Effector memory CD8-positive, alpha-beta T cell (primary cell): ENCODE measurements at regions not wholly inside any gene's neighbourhood (a gene's known extent, or its start where the extent isn't known, plus 50 kb on each side); places are given as distances from the start of the nearest gene placed in this dataset.

Experiments used
- ATAC-seq: fragments of 150-1000 bp; cut with Tn5 transposase; replicated peaks from 2 replicates; pipeline ENCODE4 v1.10.0; 2021; ENCODE audit warnings: mild to moderate bottlenecking, moderate library complexity
- DNase-seq, 3 experiments: peaks; one replicate each; pipeline ENCODE4 v3.0.0; 2021
- H3K27ac Mint-ChIP-seq, 2 donors: one replicate each; pipeline ENCODE4 v1.8.0; 2022; ENCODE audit warnings: mild to moderate bottlenecking in 2 of 2, mixed read lengths in 2 of 2, moderate library complexity in 2 of 2
- H3K27me3 Mint-ChIP-seq, 2 donors: one replicate each; pipeline ENCODE4 v1.8.0; 2022; ENCODE audit warnings: mixed read lengths in 2 of 2
- H3K36me3 Mint-ChIP-seq: one replicate; pipeline ENCODE4 v1.8.0; 2022; ENCODE audit warnings: mild to moderate bottlenecking, moderate library complexity, mixed read lengths; ENCODE audit not compliant: insufficient read depth
- H3K4me1 Mint-ChIP-seq, 2 donors: one replicate each; pipeline ENCODE4 v1.8.0; 2022; ENCODE audit warnings: low read depth in 2 of 2, mixed read lengths in 2 of 2
- H3K4me3 Mint-ChIP-seq, 2 donors: one replicate each; pipeline ENCODE4 v1.8.0; 2022; ENCODE audit warnings: mild to moderate bottlenecking in 2 of 2, mixed read lengths in 2 of 2, moderate library complexity in 2 of 2
- H3K9me3 Mint-ChIP-seq, 2 donors: one replicate each; pipeline ENCODE4 v1.8.0; 2022; ENCODE audit warnings: mixed read lengths in 2 of 2

GRCh38 chr7:46131916-46132795 is 211.1 kb upstream of the IGFBP3 start:
- H3K27me3 Mint-ChIP-seq = no peaks in the 10 kb centered on the region
- ATAC-seq (no peak), DNase-seq (no peak)
- H3K27ac Mint-ChIP-seq = no peak overlapping the region
- H3K4me3 Mint-ChIP-seq = no peak overlapping the region
- H3K36me3 Mint-ChIP-seq = no peaks in the 10 kb centered on the region
- no peaks in the 10 kb centered on the region for H3K4me1 Mint-ChIP-seq
- H3K9me3 Mint-ChIP-seq = no peaks in the 10 kb centered on the region

DNA sequence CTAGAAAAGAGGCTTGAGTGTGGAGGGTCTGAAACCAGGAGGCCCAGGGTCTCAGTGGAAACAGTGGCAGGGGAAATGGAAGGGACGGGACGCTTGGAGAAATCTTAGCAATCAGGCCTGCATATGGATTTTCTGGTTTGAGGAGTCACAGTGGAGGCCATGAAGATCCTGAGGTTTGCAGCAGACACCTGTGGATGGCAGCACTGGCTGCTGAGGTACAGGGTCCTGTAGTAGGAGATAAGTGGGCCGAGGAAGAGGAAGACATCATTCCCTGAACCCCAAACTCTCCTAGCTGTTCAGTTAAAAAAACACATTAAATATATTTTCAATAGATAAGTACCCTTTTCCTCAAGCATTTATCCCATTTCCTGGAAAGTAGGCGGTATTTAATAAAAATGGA is 208.8 kb upstream of the IGFBP3 start:
- Mint-ChIP-seq H3K9me3 (no peaks in the 10 kb centered on the region), H3K36me3 (no peaks in the 10 kb centered on the region), H3K27me3 (no peaks in the 10 kb centered on the region), H3K4me1 (no peaks in the 10 kb centered on the region), H3K4me3 (no peak overlapping the region), H3K27ac (no peak overlapping the region)
- DNase-seq (no peak), ATAC-seq (no peak)

DNA sequence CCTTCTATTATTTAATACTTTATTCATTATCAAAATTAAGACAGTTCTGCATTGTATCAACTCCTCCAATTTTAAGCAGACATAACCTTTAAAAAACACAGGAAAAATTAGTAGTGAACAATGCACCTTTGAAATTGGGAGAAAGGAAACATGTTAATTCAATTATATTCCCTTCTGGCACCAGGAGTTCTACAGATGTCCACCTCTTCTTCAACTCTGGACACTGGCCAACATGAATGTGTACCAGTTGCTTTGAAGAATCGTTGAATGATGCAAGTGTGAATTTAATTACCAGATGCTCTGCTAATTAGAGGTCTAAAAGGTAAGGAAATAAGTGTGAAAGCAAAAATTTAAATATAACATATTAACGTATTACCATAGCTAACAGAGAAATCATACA is 206.7 kb upstream of the IGFBP3 start:
- H3K27ac Mint-ChIP-seq = no peak overlapping the region

GRCh38 chr7:46126675-46127300 is 205.7 kb upstream of the IGFBP3 start:
- Mint-ChIP-seq H3K27me3 (no peaks in the 10 kb centered on the region), H3K9me3 (peaks cover 0 to 10% of the 10 kb centered on the region in 2 donors), H3K27ac (no peak overlapping the region), H3K4me1 (no peaks in the 10 kb centered on the region), H3K4me3 (no peak overlapping the region), H3K36me3 (no peaks in the 10 kb centered on the region)
- ATAC-seq (no peak), DNase-seq (no peak)

More for the DNA sequence above, 206.7 kb upstream of the IGFBP3 start:
- Mint-ChIP-seq H3K4me3 (no peak overlapping the region), H3K4me1 (no peaks in the 10 kb centered on the region), H3K27me3 (no peaks in the 10 kb centered on the region), H3K9me3 (peaks cover 0 to 10% of the 10 kb centered on the region in 2 donors), H3K36me3 (no peaks in the 10 kb centered on the region)
- ATAC-seq (no peak), DNase-seq (no peak)

DNA sequence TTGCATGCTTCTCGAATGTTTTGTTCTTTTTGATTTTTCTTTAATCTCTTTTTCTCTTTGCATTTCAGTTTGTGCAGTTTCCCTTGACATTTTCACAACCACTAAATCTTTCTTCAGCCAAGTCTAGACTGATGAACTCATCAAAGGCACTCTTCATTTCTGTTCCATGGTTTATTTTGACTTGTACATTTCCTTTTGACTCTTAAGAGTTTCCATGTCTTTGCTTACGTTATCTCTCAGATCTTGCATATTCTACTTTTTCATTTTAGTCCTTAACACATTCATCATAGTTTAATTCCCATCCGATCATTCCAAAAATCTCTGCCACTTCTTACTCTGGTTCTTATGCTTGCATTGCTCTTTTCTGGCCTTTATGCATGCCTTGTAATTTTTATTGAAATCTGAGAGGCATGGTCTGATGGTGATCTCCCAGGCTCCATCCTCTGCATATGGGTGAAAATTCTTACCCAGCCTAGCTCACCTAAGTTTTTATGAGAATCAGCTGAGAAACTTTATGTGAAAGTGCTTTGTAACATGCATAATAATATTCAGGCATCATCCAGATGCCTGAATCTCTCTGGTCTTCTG is 202.8 kb upstream of the IGFBP3 start:
- Mint-ChIP-seq H3K9me3 (peaks cover 0 to 10% of the 10 kb centered on the region in 2 donors), H3K27ac (no peak overlapping the region), H3K27me3 (no peaks in the 10 kb centered on the region), H3K36me3 (no peaks in the 10 kb centered on the region), H3K4me1 (no peaks in the 10 kb centered on the region), H3K4me3 (no peak overlapping the region)
- ATAC-seq = no peak
- DNase-seq = no peak

GRCh38 chr7:46115410-46115809 is 194.3 kb upstream of the IGFBP3 start:
- no peak for ATAC-seq

GRCh38 chr7:46109437-46109836 is 188.4 kb upstream of the IGFBP3 start:
- no peaks in the 10 kb centered on the region for H3K27me3 Mint-ChIP-seq
- H3K27ac Mint-ChIP-seq = no peak overlapping the region
- H3K4me3 Mint-ChIP-seq = no peak overlapping the region
- H3K9me3 Mint-ChIP-seq = peaks cover 0 to 4% of the 10 kb centered on the region in 2 donors
- DNase-seq = no peak
- no peaks in the 10 kb centered on the region for H3K36me3 Mint-ChIP-seq
- no peaks in the 10 kb centered on the region for H3K4me1 Mint-ChIP-seq
- no peak for ATAC-seq

More at GRCh38 chr7:46115410-46115809, 194.3 kb upstream of the IGFBP3 start:
- no peak for DNase-seq
- no peak overlapping the region for H3K4me3 Mint-ChIP-seq
- no peak overlapping the region for H3K27ac Mint-ChIP-seq
- no peaks in the 10 kb centered on the region for H3K4me1 Mint-ChIP-seq
- H3K36me3 Mint-ChIP-seq = no peaks in the 10 kb centered on the region
- no peaks in the 10 kb centered on the region for H3K27me3 Mint-ChIP-seq
- H3K9me3 Mint-ChIP-seq = no peaks in the 10 kb centered on the region

GRCh38 chr7:46108272-46108671 is 187.2 kb upstream of the IGFBP3 start:
- H3K36me3 Mint-ChIP-seq = no peaks in the 10 kb centered on the region
- H3K4me1 Mint-ChIP-seq = no peaks in the 10 kb centered on the region
- no peaks in the 10 kb centered on the region for H3K27me3 Mint-ChIP-seq

DNA sequence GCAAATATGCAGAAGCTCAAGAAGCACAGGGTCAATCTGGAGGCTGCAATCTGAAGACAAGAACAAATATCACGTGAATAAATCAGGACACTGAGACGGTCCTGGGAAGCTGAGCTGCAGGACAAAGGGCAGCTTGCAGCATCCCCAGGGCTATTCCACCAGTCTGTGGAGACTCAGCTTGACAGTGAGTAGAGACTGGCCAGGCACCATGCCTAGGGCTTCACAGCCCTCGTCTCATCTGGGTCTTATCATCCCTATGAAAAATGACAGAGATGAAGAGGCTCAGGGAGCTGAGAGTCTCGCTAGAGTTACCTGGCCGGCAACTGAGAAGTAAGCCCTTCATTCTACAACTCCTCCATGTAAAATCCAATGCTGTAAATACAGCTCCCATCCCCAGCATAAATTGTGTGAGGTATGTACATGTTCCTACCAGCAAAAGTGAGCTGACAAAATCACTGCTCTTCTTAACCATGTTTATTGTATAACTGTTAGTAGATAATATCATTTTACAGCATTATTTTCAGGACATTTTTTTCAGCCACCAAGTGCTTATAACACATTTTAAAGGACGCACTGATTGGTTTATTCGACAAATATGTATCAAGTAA is 186.6 kb upstream of the IGFBP3 start:
- Mint-ChIP-seq H3K27ac (no peak overlapping the region), H3K4me1 (no peaks in the 10 kb centered on the region), H3K27me3 (no peaks in the 10 kb centered on the region), H3K36me3 (no peaks in the 10 kb centered on the region), H3K9me3 (peaks cover 0 to 4% of the 10 kb centered on the region in 2 donors), H3K4me3 (no peak overlapping the region)
- ATAC-seq (no peak), DNase-seq (no peak)

More at GRCh38 chr7:46108272-46108671, 187.2 kb upstream of the IGFBP3 start:
- Mint-ChIP-seq H3K27ac (no peak overlapping the region), H3K9me3 (peaks cover 0 to 4% of the 10 kb centered on the region in 2 donors), H3K4me3 (no peak overlapping the region)
- DNase-seq = no peak
- ATAC-seq = no peak

DNA sequence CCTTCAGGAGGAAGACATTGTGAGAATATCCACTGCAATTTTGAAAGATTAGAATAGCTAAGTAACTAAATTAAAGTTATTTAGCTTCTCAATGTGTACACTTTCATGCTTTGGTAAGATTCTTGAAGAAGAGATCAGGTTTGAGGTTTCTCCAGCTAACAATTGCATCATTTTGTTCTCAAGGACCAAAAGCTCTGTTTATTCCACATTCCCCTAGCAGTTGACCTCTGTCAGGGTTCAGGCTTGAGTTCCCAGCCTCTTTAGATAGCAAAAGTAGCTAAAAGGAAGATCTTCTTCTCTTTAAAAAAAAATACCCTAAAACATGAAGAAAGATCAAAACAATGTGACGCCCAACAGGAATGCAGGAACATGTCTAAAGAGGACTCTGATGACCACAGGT is 179.4 kb upstream of the IGFBP3 start:
- no peak for ATAC-seq
- Mint-ChIP-seq H3K27ac (no peak overlapping the region), H3K36me3 (no peaks in the 10 kb centered on the region), H3K27me3 (no peaks in the 10 kb centered on the region), H3K4me3 (no peak overlapping the region), H3K4me1 (no peaks in the 10 kb centered on the region), H3K9me3 (no peaks in the 10 kb centered on the region)
- DNase-seq = no peak

DNA sequence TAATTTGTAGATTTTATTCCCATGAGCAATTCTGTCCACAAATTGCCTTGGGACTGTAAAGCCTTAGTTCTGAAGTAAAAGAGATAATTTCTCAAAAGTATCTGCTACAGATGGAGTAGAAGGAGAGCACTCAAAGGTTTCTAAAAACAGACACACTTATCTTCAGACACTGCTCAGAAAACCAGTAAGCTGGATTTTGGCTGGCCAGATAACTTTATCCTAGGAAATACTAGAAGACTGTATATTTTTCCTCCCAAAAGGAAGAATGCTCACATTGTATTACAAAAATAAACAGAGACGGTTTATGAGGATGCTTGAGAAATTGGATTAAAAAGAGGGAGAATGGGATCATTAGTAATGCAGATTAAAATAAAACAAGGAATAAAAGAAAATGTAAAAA is 178.0 kb upstream of the IGFBP3 start:
- H3K4me1 Mint-ChIP-seq = no peaks in the 10 kb centered on the region
- H3K27me3 Mint-ChIP-seq = no peaks in the 10 kb centered on the region
- H3K36me3 Mint-ChIP-seq = no peaks in the 10 kb centered on the region
- no peaks in the 10 kb centered on the region for H3K9me3 Mint-ChIP-seq
- no peak for DNase-seq
- H3K4me3 Mint-ChIP-seq = no peak overlapping the region
- ATAC-seq = no peak
- no peak overlapping the region for H3K27ac Mint-ChIP-seq

DNA sequence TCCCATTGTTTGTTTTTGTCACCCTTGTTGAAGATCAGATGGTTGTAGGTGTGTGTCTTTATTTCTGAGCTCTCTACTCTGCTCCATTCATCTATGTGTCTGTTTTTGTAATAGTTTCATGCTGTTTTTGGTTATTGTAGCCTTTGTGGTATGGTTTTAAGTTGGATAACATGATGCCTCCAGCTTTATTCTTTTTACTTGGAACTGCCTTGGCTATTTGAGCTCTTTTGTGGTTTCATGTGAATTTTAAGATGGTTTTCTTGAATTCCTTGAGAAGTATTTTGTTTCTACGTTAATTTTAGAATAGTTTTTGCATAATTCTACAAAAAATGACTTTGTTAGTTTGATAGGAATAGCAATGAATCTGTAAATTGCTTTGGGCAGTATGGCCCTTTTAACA is 170.0 kb upstream of the IGFBP3 start:
- ATAC-seq = no peak
- no peak for DNase-seq
- H3K27me3 Mint-ChIP-seq = no peaks in the 10 kb centered on the region

DNA sequence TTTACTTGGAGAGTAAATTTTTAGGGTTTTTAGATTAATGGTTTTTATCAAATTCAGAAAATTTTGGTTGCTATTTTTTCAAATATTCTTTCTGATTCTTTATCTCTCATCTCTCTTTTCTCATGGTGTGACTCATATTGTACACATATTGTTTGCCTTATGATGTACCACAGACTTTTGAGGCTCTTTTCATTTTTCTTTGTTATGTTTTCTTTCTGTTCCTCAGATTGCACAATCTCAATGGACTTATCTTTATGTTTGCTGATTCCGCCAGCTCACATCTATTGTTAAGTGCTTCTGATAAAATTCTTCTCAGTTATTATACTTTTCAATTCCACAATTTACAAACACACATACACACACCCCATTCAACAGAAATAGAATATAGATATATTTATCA is 168.2 kb upstream of the IGFBP3 start:
- H3K36me3 Mint-ChIP-seq = no peaks in the 10 kb centered on the region
- DNase-seq = no peak
- ATAC-seq = no peak
- peaks cover 0 to 2% of the 10 kb centered on the region in 2 donors for H3K9me3 Mint-ChIP-seq
- no peak overlapping the region for H3K4me3 Mint-ChIP-seq
- no peaks in the 10 kb centered on the region for H3K4me1 Mint-ChIP-seq
- H3K27ac Mint-ChIP-seq = no peak overlapping the region
- H3K27me3 Mint-ChIP-seq = no peaks in the 10 kb centered on the region

More for the DNA sequence above, 170.0 kb upstream of the IGFBP3 start:
- Mint-ChIP-seq H3K4me1 (no peaks in the 10 kb centered on the region), H3K9me3 (peaks cover 0 to 2% of the 10 kb centered on the region in 2 donors), H3K4me3 (no peak overlapping the region), H3K36me3 (no peaks in the 10 kb centered on the region), H3K27ac (no peak overlapping the region)
